Inferior parietal cortex (tissue), 1 donor: ENCODE measurements at regions not wholly inside any gene's neighbourhood (a gene's known extent, or its start where the extent isn't known, plus 50 kb on each side); places are given as distances from the start of the nearest gene placed in this dataset.

Experiments
- DNase-seq: peaks from one replicate; pipeline ENCODE4 v3.0.0-alpha.2; 2016; ENCODE audit errors: extremely low spot score

GRCh38 chr4:107094332-107094731, 58.2 kb upstream of the DKK2 start:
- DNase-seq: no peak
